Esophagus muscularis mucosa (tissue), 3 donors: ENCODE measurements at regions not wholly inside any gene's neighbourhood (a gene's known extent, or its start where the extent isn't known, plus 50 kb on each side); places are given as distances from the start of the nearest gene placed in this dataset.
"Not testable (repeated sequence)": the region's sequence is repeated elsewhere in the genome, so short reads cannot be mapped to it uniquely, and the experiment has no call there.

Experiments
- POLR2A ChIP-seq: fragments of 450-650 bp; IDR thresholded peaks from one replicate; pipeline ENCODE4 v1.6.1; 2017; ENCODE audit warnings: antibody characterized with exemption, moderate library complexity, mild to moderate bottlenecking, low read depth
- TF ChIP-seq, protein P1 (sequence below), 3 experiments: fragments of 200-600 bp in 2 of 3; fragments of 450-650 bp in 1 of 3; sonication (generic) in 2 of 3; IDR thresholded peaks; one replicate each; pipeline ENCODE4 v1.5.1; 2017 to 2019; ENCODE audit warnings: antibody characterized with exemption in 3 of 3, mild to moderate bottlenecking in 2 of 3, moderate library complexity in 1 of 3

DNA sequence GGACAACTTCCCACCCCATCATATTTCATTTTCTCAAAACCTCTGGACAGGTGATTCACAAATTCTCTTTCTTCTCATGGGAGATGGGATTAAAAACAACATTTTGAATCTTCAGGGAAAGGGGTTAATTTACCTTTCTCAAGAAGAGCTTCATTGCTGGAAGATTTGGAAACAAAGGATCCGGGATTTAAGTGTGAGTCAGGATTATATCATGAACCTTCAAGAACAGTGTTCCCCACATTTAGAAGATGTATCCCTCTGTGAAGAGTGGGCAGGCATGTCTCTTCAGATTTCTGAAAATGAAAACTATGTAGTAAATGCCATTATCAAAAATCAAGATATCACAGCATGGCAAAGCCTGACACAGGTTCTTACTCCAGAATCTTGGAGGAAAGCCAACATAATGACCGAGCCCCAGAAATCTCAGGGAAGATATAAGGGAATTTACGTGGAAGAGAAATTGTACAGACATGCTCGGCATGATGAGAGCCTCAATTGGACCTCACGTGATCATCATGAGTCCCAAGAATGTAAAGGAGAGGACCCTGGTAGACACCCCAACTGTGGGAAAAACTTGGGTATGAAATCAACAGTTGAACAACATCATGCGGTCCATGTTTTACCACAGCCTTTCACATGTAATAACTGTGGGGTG is 99.5 kb upstream of the GPR39 start:
- TF ChIP-seq, protein P1, sequence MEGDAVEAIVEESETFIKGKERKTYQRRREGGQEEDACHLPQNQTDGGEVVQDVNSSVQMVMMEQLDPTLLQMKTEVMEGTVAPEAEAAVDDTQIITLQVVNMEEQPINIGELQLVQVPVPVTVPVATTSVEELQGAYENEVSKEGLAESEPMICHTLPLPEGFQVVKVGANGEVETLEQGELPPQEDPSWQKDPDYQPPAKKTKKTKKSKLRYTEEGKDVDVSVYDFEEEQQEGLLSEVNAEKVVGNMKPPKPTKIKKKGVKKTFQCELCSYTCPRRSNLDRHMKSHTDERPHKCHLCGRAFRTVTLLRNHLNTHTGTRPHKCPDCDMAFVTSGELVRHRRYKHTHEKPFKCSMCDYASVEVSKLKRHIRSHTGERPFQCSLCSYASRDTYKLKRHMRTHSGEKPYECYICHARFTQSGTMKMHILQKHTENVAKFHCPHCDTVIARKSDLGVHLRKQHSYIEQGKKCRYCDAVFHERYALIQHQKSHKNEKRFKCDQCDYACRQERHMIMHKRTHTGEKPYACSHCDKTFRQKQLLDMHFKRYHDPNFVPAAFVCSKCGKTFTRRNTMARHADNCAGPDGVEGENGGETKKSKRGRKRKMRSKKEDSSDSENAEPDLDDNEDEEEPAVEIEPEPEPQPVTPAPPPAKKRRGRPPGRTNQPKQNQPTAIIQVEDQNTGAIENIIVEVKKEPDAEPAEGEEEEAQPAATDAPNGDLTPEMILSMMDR (IDR thresholded peaks at IDR 0.05): not testable (repeated sequence)
- TF ChIP-seq POLR2A: not testable (repeated sequence)
